ENCODE measurements at regions not wholly inside any gene's neighbourhood (a gene's known extent, or its start where the extent isn't known, plus 50 kb on each side); places are given as distances from the start of the nearest gene placed in this dataset.

DNA sequence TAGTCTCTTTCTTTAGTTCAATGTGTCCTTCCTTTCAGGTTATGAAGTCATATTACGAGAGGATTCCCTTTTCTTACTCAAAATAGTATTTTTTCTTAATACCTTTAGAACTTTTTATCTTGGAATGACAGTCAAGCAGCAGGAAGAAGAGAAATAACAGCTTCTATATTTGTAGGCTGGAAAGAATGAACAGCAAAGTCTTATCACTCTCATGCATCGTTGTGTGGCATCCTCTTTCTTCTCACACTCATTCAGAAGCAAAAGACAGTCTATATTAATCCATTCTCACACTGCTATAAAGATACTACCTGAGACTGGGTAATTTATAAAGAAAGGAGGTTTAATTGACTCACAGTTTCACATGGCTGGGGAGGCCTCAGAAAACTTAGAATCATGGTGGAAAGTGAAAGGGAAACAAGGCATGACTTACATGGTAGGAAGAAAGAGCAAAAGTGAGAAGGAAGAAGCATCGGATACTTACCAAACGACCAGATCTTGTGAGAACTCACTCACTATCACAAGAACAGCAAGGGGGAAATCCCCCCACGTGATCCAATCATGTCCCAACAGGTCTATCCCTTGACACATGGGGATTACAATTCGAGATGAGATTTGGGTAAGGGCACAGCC, 1646.1 kb upstream of the CDH6 start (continued):
- TF ChIP-seq, protein P1, sequence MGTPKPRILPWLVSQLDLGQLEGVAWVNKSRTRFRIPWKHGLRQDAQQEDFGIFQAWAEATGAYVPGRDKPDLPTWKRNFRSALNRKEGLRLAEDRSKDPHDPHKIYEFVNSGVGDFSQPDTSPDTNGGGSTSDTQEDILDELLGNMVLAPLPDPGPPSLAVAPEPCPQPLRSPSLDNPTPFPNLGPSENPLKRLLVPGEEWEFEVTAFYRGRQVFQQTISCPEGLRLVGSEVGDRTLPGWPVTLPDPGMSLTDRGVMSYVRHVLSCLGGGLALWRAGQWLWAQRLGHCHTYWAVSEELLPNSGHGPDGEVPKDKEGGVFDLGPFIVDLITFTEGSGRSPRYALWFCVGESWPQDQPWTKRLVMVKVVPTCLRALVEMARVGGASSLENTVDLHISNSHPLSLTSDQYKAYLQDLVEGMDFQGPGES (IDR thresholded peaks at IDR 0.05; ENCODE audit: low read depth, low read length) = no peak
- no peak for TF ChIP-seq RXRA (IDR thresholded peaks at IDR 0.05; ENCODE audit: borderline replicate concordance, low read depth)

DNA sequence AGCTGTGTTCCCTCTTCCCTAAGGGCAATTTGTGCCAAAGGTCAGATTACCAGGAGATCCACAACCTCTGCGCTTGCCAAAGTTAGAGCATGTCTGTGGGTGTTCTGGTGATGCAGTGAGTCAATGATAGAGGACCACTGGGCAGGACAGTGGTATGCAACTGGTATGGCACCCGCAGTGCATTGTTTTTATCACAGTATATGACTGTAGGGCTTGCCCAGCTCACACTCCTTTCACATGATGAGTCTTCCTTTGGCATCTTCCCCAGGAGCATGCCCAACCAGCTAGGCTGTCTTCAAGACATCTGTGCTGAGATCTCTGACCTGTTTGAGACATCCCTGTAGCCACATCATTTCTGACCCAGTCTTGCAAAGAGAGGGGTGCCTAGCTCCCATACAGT, 1650.0 kb upstream of the CDH6 start:
- Histone ChIP-seq H3F3A (replicated peaks; ENCODE audit: insufficient read depth) (no peaks in the 10 kb centered on the region), H3K79me2 (ENCODE audit: insufficient read depth) (no peaks in the 10 kb centered on the region), H3K9ac (no peak overlapping the region), H3K9me3 (no peaks in the 10 kb centered on the region), H4K20me1 (ENCODE audit: insufficient read depth) (no peaks in the 10 kb centered on the region), H3K4me3 (ENCODE audit: low read depth in 2 of 2, low read length in 1 of 2) (no peak overlapping the region), H3K4me1 (ENCODE audit: control insufficient read depth in 1 of 2, insufficient read depth in 2 of 2, low read depth in 1 of 2, low read length in 1 of 2) (no peaks in the 10 kb centered on the region), H3K9me2 (no peaks in the 10 kb centered on the region), H3K4me2 (no peak overlapping the region), H3K36me3 (replicated peaks in 1 of 2; ENCODE audit: control insufficient read depth in 1 of 2, insufficient read depth in 2 of 2, low read length in 1 of 2) (no peaks in the 10 kb centered on the region), H3K27me3 (ENCODE audit: insufficient read depth) (no peaks in the 10 kb centered on the region), H2AFZ (ENCODE audit: low read depth) (no peak overlapping the region), H3K27ac (ENCODE audit: low read depth in 2 of 2, low read length in 1 of 2) (no peak overlapping the region)
- CTCF ChIA-PET = no interaction called here
- TF ChIP-seq EZH2phosphoT487 (IDR thresholded peaks at IDR 0.05; ENCODE audit: borderline replicate concordance, low read depth) (no peak), NRF1 (IDR thresholded peaks at IDR 0.05; ENCODE audit: low read depth, low read length) (no peak), GABPA (IDR thresholded peaks at IDR 0.05; ENCODE audit: low read depth) (no peak), MXI1 (IDR thresholded peaks at IDR 0.05; ENCODE audit: low read depth, low read length) (no peak), FOXJ3 (CRISPR knock-in tag; IDR thresholded peaks at IDR 0.05) (no peak), RAD21 (IDR thresholded peaks at IDR 0.05; ENCODE audit: low read length) (no peak), TAF1 (IDR thresholded peaks at IDR 0.05; ENCODE audit: borderline replicate concordance, low read depth, low read length) (no peak), MEF2A (IDR thresholded peaks at IDR 0.05; ENCODE audit: borderline replicate concordance, low read depth) (no peak), ELF1 (IDR thresholded peaks at IDR 0.05) (no peak), SMC3 (IDR thresholded peaks at IDR 0.05; ENCODE audit: low read depth, low read length) (no peak), POLR2AphosphoS5 (IDR thresholded peaks at IDR 0.05; ENCODE audit: low read depth, low read length) (no peak)
- TF ChIP-seq, protein P2, sequence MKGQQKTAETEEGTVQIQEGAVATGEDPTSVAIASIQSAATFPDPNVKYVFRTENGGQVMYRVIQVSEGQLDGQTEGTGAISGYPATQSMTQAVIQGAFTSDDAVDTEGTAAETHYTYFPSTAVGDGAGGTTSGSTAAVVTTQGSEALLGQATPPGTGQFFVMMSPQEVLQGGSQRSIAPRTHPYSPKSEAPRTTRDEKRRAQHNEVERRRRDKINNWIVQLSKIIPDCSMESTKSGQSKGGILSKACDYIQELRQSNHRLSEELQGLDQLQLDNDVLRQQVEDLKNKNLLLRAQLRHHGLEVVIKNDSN (IDR thresholded peaks at IDR 0.05; ENCODE audit: borderline replicate concordance, low read depth) = no peak
- TF ChIP-seq, protein P3, sequence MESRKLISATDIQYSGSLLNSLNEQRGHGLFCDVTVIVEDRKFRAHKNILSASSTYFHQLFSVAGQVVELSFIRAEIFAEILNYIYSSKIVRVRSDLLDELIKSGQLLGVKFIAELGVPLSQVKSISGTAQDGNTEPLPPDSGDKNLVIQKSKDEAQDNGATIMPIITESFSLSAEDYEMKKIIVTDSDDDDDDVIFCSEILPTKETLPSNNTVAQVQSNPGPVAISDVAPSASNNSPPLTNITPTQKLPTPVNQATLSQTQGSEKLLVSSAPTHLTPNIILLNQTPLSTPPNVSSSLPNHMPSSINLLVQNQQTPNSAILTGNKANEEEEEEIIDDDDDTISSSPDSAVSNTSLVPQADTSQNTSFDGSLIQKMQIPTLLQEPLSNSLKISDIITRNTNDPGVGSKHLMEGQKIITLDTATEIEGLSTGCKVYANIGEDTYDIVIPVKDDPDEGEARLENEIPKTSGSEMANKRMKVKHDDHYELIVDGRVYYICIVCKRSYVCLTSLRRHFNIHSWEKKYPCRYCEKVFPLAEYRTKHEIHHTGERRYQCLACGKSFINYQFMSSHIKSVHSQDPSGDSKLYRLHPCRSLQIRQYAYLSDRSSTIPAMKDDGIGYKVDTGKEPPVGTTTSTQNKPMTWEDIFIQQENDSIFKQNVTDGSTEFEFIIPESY (IDR thresholded peaks at IDR 0.05; ENCODE audit: borderline replicate concordance, low read depth) = no peak
- TF ChIP-seq, protein P4, sequence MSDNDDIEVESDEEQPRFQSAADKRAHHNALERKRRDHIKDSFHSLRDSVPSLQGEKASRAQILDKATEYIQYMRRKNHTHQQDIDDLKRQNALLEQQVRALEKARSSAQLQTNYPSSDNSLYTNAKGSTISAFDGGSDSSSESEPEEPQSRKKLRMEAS (IDR thresholded peaks at IDR 0.05; ENCODE audit: low read depth) = no peak
- DNase-seq = no peak
- 0% methylated on average over 2 of the region's 2 CpGs for WGBS (ENCODE audit: low lambda C conversion rate)
- POLR2A ChIA-PET = no interaction called here

All from SK-N-SH (cell line).